Endothelial cell (in vitro differentiated cells): ENCODE measurements at regions not wholly inside any gene's neighbourhood (a gene's known extent, or its start where the extent isn't known, plus 50 kb on each side); places are given as distances from the start of the nearest gene placed in this dataset.

Experiments used
- DNase-seq: peaks from one replicate; pipeline ENCODE4 v3.0.0; 2021; ENCODE audit warnings: low spot score
- H3K27ac Mint-ChIP-seq: one replicate; pipeline ENCODE4 v1.8.0; 2021; ENCODE audit warnings: mixed read lengths, inconsistent platforms; ENCODE audit not compliant: unreplicated experiment
- H3K27me3 Mint-ChIP-seq: one replicate; pipeline ENCODE4 v1.8.0; 2021; ENCODE audit warnings: mild to moderate bottlenecking, moderate library complexity, mixed read lengths, inconsistent platforms; ENCODE audit not compliant: unreplicated experiment
- H3K36me3 Mint-ChIP-seq: one replicate; pipeline ENCODE4 v1.8.0; 2021; ENCODE audit warnings: mild to moderate bottlenecking, low read depth, mixed read lengths, inconsistent platforms; ENCODE audit not compliant: unreplicated experiment
- H3K4me1 Mint-ChIP-seq: one replicate; pipeline ENCODE4 v1.8.0; 2021; ENCODE audit warnings: mild to moderate bottlenecking, mixed read lengths, inconsistent platforms; ENCODE audit not compliant: unreplicated experiment
- H3K4me3 Mint-ChIP-seq: one replicate; pipeline ENCODE4 v1.8.0; 2021; ENCODE audit warnings: mild to moderate bottlenecking, mixed read lengths, inconsistent platforms; ENCODE audit not compliant: unreplicated experiment
- H3K9me3 Mint-ChIP-seq: one replicate; pipeline ENCODE4 v1.8.0; 2021; ENCODE audit warnings: mixed read lengths, inconsistent platforms; ENCODE audit not compliant: unreplicated experiment
- CTCF ChIP-seq: fragments of 200-600 bp; sonication (generic); IDR thresholded peaks from one replicate; pipeline ENCODE4 v1.5.0; 2021; ENCODE audit warnings: antibody characterized with exemption; ENCODE audit not compliant: unreplicated experiment

GRCh38 chr4:119823891-119824290 is 195.3 kb upstream of the PDE5A start:
- Mint-ChIP-seq H3K36me3 (no peaks in the 10 kb centered on the region), H3K4me3 (no peak overlapping the region), H3K4me1 (peaks cover 2% of the 10 kb centered on the region), H3K27ac (no peak overlapping the region), H3K27me3 (peaks cover 1% of the 10 kb centered on the region), H3K9me3 (no peaks in the 10 kb centered on the region)
- no peak for TF ChIP-seq CTCF
- no peak for DNase-seq

- no peak for TF ChIP-seq CTCF
- H3K27me3 Mint-ChIP-seq: peaks cover 1% of the 10 kb centered on the region
- peaks cover 8% of the 10 kb centered on the region for H3K4me1 Mint-ChIP-seq
Observed at GRCh38 chr4:119823045-119823444, 194.4 kb upstream of the PDE5A start.

GRCh38 chr4:119816473-119816872 is 187.9 kb upstream of the PDE5A start:
- H3K4me3 Mint-ChIP-seq: no peak overlapping the region
- no peak for DNase-seq
- no peaks in the 10 kb centered on the region for H3K27me3 Mint-ChIP-seq
- peaks cover 12% of the 10 kb centered on the region for H3K4me1 Mint-ChIP-seq
- no peak for TF ChIP-seq CTCF
- no peaks in the 10 kb centered on the region for H3K9me3 Mint-ChIP-seq
- H3K36me3 Mint-ChIP-seq: no peaks in the 10 kb centered on the region
- no peak overlapping the region for H3K27ac Mint-ChIP-seq

More at GRCh38 chr4:119823045-119823444, 194.4 kb upstream of the PDE5A start:
- no peak overlapping the region for H3K27ac Mint-ChIP-seq
- no peak for DNase-seq
- no peaks in the 10 kb centered on the region for H3K9me3 Mint-ChIP-seq
- no peaks in the 10 kb centered on the region for H3K36me3 Mint-ChIP-seq
- H3K4me3 Mint-ChIP-seq: no peak overlapping the region

- H3K27me3 Mint-ChIP-seq: no peaks in the 10 kb centered on the region
- DNase-seq: no peak
- H3K36me3 Mint-ChIP-seq: no peaks in the 10 kb centered on the region
- no peaks in the 10 kb centered on the region for H3K4me1 Mint-ChIP-seq
- H3K27ac Mint-ChIP-seq: no peak overlapping the region
- H3K9me3 Mint-ChIP-seq: no peaks in the 10 kb centered on the region
- H3K4me3 Mint-ChIP-seq: no peak overlapping the region
- no peak for TF ChIP-seq CTCF
Observed at GRCh38 chr4:119810001-119810400, 181.4 kb upstream of the PDE5A start.

- no peak for TF ChIP-seq CTCF
- H3K4me1 Mint-ChIP-seq: no peaks in the 10 kb centered on the region
- no peak for DNase-seq
- no peak overlapping the region for H3K4me3 Mint-ChIP-seq
- no peaks in the 10 kb centered on the region for H3K9me3 Mint-ChIP-seq
- H3K27ac Mint-ChIP-seq: no peak overlapping the region
- H3K27me3 Mint-ChIP-seq: no peaks in the 10 kb centered on the region
- H3K36me3 Mint-ChIP-seq: no peaks in the 10 kb centered on the region
Observed at GRCh38 chr4:119804404-119804803, 175.8 kb upstream of the PDE5A start.
